Naive B cell (primary cell): ENCODE measurements at regions not wholly inside any gene's neighbourhood (a gene's known extent, or its start where the extent isn't known, plus 50 kb on each side); places are given as distances from the start of the nearest gene placed in this dataset.

Experiments
- ATAC-seq, 2 donors: fragments of 150-1000 bp; cut with Tn5 transposase; 2 replicates each; pipeline ENCODE4 v1.10.0; 2021; ENCODE audit warnings: low read depth in 2 of 2, mild to moderate bottlenecking in 2 of 2, moderate library complexity in 2 of 2
- DNase-seq: peaks from one replicate; pipeline ENCODE4 v3.0.0; 2022
- H3K27ac Mint-ChIP-seq, 6 donors: one replicate each; pipeline ENCODE4 v1.8.0; 2020 to 2022; ENCODE audit warnings: mild to moderate bottlenecking in 6 of 6, mixed read lengths in 6 of 6, moderate library complexity in 5 of 6, inconsistent platforms in 2 of 6
- H3K27me3 Mint-ChIP-seq, 3 donors: one replicate each; pipeline ENCODE4 v1.8.0; 2021 to 2022; ENCODE audit warnings: mixed read lengths in 3 of 3, mild to moderate bottlenecking in 1 of 3
- H3K36me3 Mint-ChIP-seq, 2 donors: one replicate each; pipeline ENCODE4 v1.8.0; 2020 to 2022; ENCODE audit warnings: mixed read lengths in 2 of 2, inconsistent platforms in 1 of 2, mild to moderate bottlenecking in 1 of 2
- H3K4me1 Mint-ChIP-seq, 3 donors: one replicate each; pipeline ENCODE4 v1.8.0; 2020 to 2022; ENCODE audit warnings: mixed read lengths in 3 of 3, inconsistent platforms in 1 of 3, mild to moderate bottlenecking in 1 of 3, moderate library complexity in 1 of 3
- H3K4me3 Mint-ChIP-seq, 8 donors: one replicate each; pipeline ENCODE4 v1.8.0; 2020 to 2022; ENCODE audit warnings: mild to moderate bottlenecking in 8 of 8, mixed read lengths in 8 of 8, moderate library complexity in 8 of 8, inconsistent platforms in 2 of 8
- H3K9me3 Mint-ChIP-seq, 7 donors: one replicate each; pipeline ENCODE4 v1.8.0; 2020 to 2022; ENCODE audit warnings: mixed read lengths in 7 of 7, mild to moderate bottlenecking in 5 of 7, inconsistent platforms in 2 of 7, moderate library complexity in 1 of 7

- no peak overlapping the region for H3K4me3 Mint-ChIP-seq
- no peaks in the 10 kb centered on the region for H3K36me3 Mint-ChIP-seq
- no peak overlapping the region for H3K27ac Mint-ChIP-seq
- no peak for ATAC-seq
- H3K4me1 Mint-ChIP-seq = no peaks in the 10 kb centered on the region
- H3K27me3 Mint-ChIP-seq = no peaks in the 10 kb centered on the region
- peaks cover 0 to 9% (median 1%) of the 10 kb centered on the region in 7 donors for H3K9me3 Mint-ChIP-seq
- DNase-seq = no peak
Measured at GRCh38 chr20:11287126-11287525, 613.3 kb upstream of the JAG1 start.

GRCh38 chr20:11296221-11296620 lies 621.5 kb upstream of the BTBD3 start:
- Mint-ChIP-seq H3K27me3 (no peaks in the 10 kb centered on the region), H3K36me3 (no peaks in the 10 kb centered on the region), H3K27ac (no peak overlapping the region), H3K4me1 (no peaks in the 10 kb centered on the region), H3K9me3 (peaks cover 0 to 5% (median 0%) of the 10 kb centered on the region in 7 donors), H3K4me3 (no peak overlapping the region)
- no peak for DNase-seq
- no peak for ATAC-seq

- Mint-ChIP-seq H3K4me1 (no peaks in the 10 kb centered on the region), H3K4me3 (no peak overlapping the region)
Measured at GRCh38 chr20:11296951-11297350, 620.7 kb upstream of the BTBD3 start.

GRCh38 chr20:11301699-11302098 lies 616.0 kb upstream of the BTBD3 start:
- no peaks in the 10 kb centered on the region for H3K4me1 Mint-ChIP-seq
- ATAC-seq (no peak), DNase-seq (no peak)
- no peaks in the 10 kb centered on the region for H3K27me3 Mint-ChIP-seq
- H3K27ac Mint-ChIP-seq = no peak overlapping the region
- H3K4me3 Mint-ChIP-seq = no peak overlapping the region
- no peaks in the 10 kb centered on the region for H3K36me3 Mint-ChIP-seq
- peaks cover 0 to 8% (median 2%) of the 10 kb centered on the region in 7 donors for H3K9me3 Mint-ChIP-seq

More at GRCh38 chr20:11296951-11297350, 620.7 kb upstream of the BTBD3 start:
- H3K27ac Mint-ChIP-seq = no peak overlapping the region
- H3K9me3 Mint-ChIP-seq = peaks cover 0 to 4% (median 0%) of the 10 kb centered on the region in 7 donors
- no peaks in the 10 kb centered on the region for H3K27me3 Mint-ChIP-seq
- H3K36me3 Mint-ChIP-seq = no peaks in the 10 kb centered on the region
- DNase-seq (no peak), ATAC-seq (no peak)

- Mint-ChIP-seq H3K27ac (no peak overlapping the region), H3K4me3 (no peak overlapping the region), H3K9me3 (peaks cover 0 to 15% (median 3%) of the 10 kb centered on the region in 7 donors), H3K36me3 (no peaks in the 10 kb centered on the region), H3K27me3 (no peaks in the 10 kb centered on the region), H3K4me1 (no peaks in the 10 kb centered on the region)
- ATAC-seq = no peak
- DNase-seq = no peak
Measured at GRCh38 chr20:11302436-11302835, 615.3 kb upstream of the BTBD3 start.

- DNase-seq = no peak
- Mint-ChIP-seq H3K27ac (no peak overlapping the region), H3K9me3 (peaks cover 0 to 18% (median 4%) of the 10 kb centered on the region in 7 donors), H3K27me3 (no peaks in the 10 kb centered on the region), H3K4me1 (no peaks in the 10 kb centered on the region), H3K4me3 (no peak overlapping the region), H3K36me3 (no peaks in the 10 kb centered on the region)
- ATAC-seq = no peak
Measured at GRCh38 chr20:11304795-11305194, 612.9 kb upstream of the BTBD3 start.

- DNase-seq (no peak), ATAC-seq (no peak)
- H3K36me3 Mint-ChIP-seq = no peaks in the 10 kb centered on the region
- H3K9me3 Mint-ChIP-seq = peaks cover 0 to 18% (median 4%) of the 10 kb centered on the region in 7 donors
- H3K27ac Mint-ChIP-seq = no peak overlapping the region
- no peak overlapping the region for H3K4me3 Mint-ChIP-seq
- H3K27me3 Mint-ChIP-seq = no peaks in the 10 kb centered on the region
- H3K4me1 Mint-ChIP-seq = no peaks in the 10 kb centered on the region
Measured at GRCh38 chr20:11305406-11305805, 612.3 kb upstream of the BTBD3 start.

GRCh38 chr20:11311659-11312224 lies 606.0 kb upstream of the BTBD3 start:
- DNase-seq = no peak
- ATAC-seq = no peak
- Mint-ChIP-seq H3K36me3 (no peaks in the 10 kb centered on the region), H3K4me3 (no peak overlapping the region), H3K27me3 (no peaks in the 10 kb centered on the region), H3K27ac (no peak overlapping the region), H3K9me3 (peaks cover 0 to 15% (median 7%) of the 10 kb centered on the region in 7 donors), H3K4me1 (no peaks in the 10 kb centered on the region)

- Mint-ChIP-seq H3K36me3 (no peaks in the 10 kb centered on the region), H3K27me3 (no peaks in the 10 kb centered on the region), H3K4me3 (no peak overlapping the region), H3K4me1 (no peaks in the 10 kb centered on the region), H3K27ac (no peak overlapping the region), H3K9me3 (peaks cover 0 to 22% (median 5%) of the 10 kb centered on the region in 7 donors)
- DNase-seq (no peak), ATAC-seq (no peak)
Measured at GRCh38 chr20:11315525-11315924, 602.2 kb upstream of the BTBD3 start.

- Mint-ChIP-seq H3K9me3 (peaks cover 0 to 29% (median 8%) of the 10 kb centered on the region in 7 donors), H3K4me1 (no peaks in the 10 kb centered on the region), H3K27me3 (no peaks in the 10 kb centered on the region), H3K4me3 (no peak overlapping the region), H3K27ac (no peak overlapping the region), H3K36me3 (no peaks in the 10 kb centered on the region)
- DNase-seq (no peak), ATAC-seq (no peak)
Measured at GRCh38 chr20:11316244-11316643, 601.4 kb upstream of the BTBD3 start.

- DNase-seq (no peak), ATAC-seq (no peak)
- Mint-ChIP-seq H3K4me3 (no peak overlapping the region), H3K9me3 (peaks cover 2 to 35% (median 8%) of the 10 kb centered on the region in 7 donors), H3K4me1 (no peaks in the 10 kb centered on the region), H3K27me3 (no peaks in the 10 kb centered on the region), H3K27ac (no peak overlapping the region), H3K36me3 (no peaks in the 10 kb centered on the region)
Measured at GRCh38 chr20:11320033-11320432, 597.7 kb upstream of the BTBD3 start.

GRCh38 chr20:11323816-11324215 lies 593.9 kb upstream of the BTBD3 start:
- DNase-seq (no peak), ATAC-seq (no peak)
- Mint-ChIP-seq H3K4me3 (no peak overlapping the region), H3K4me1 (no peaks in the 10 kb centered on the region), H3K27me3 (no peaks in the 10 kb centered on the region), H3K27ac (no peak overlapping the region), H3K36me3 (no peaks in the 10 kb centered on the region), H3K9me3 (peaks cover 2 to 24% (median 8%) of the 10 kb centered on the region in 7 donors)

- Mint-ChIP-seq H3K27ac (no peak overlapping the region), H3K9me3 (peaks cover 2 to 24% (median 8%) of the 10 kb centered on the region in 7 donors), H3K36me3 (no peaks in the 10 kb centered on the region), H3K27me3 (no peaks in the 10 kb centered on the region), H3K4me1 (no peaks in the 10 kb centered on the region), H3K4me3 (no peak overlapping the region)
- DNase-seq = no peak
- ATAC-seq = no peak
Measured at GRCh38 chr20:11324990-11325389, 592.7 kb upstream of the BTBD3 start.

GRCh38 chr20:11328839-11329238 lies 588.9 kb upstream of the BTBD3 start:
- DNase-seq = no peak
- no peak for ATAC-seq
- Mint-ChIP-seq H3K4me1 (no peaks in the 10 kb centered on the region), H3K4me3 (no peak overlapping the region), H3K27me3 (no peaks in the 10 kb centered on the region), H3K27ac (no peak overlapping the region), H3K36me3 (no peaks in the 10 kb centered on the region), H3K9me3 (peaks cover 0 to 28% (median 4%) of the 10 kb centered on the region in 7 donors)

- Mint-ChIP-seq H3K4me3 (no peak overlapping the region), H3K27ac (no peak overlapping the region)
Measured at GRCh38 chr20:11329271-11329670, 588.4 kb upstream of the BTBD3 start.

More at GRCh38 chr20:11329271-11329670, 588.4 kb upstream of the BTBD3 start:
- Mint-ChIP-seq H3K4me1 (no peaks in the 10 kb centered on the region), H3K36me3 (no peaks in the 10 kb centered on the region), H3K9me3 (peaks cover 0 to 28% (median 4%) of the 10 kb centered on the region in 7 donors), H3K27me3 (no peaks in the 10 kb centered on the region)
- ATAC-seq (no peak), DNase-seq (no peak)
